DND-41 (cell line): ENCODE measurements at regions not wholly inside any gene's neighbourhood (a gene's known extent, or its start where the extent isn't known, plus 50 kb on each side); places are given as distances from the start of the nearest gene placed in this dataset.

ENCODE experiments used
- ATAC-seq: fragments of 200-7000 bp; cut with Tn5 transposase; 3 replicates; pipeline ENCODE4 v1.9.1; 2021; ENCODE audit warnings: low read depth; ENCODE audit not compliant: insufficient read depth
- DNase-seq: peaks from one replicate; pipeline ENCODE4 v3.0.0-alpha.2; 2020
- H2AFZ ChIP-seq: 2 replicates; pipeline ENCODE4 v1.6.0; 2012; ENCODE audit warnings: low read depth, low read length
- H3K27ac ChIP-seq: 2 replicates; pipeline ENCODE4 v1.5.1; 2012; ENCODE audit warnings: low read length, inconsistent platforms
- H3K27me3 ChIP-seq: fragments of 200-600 bp; sonication (generic); 2 replicates; pipeline ENCODE4 v1.6.0; 2012; ENCODE audit warnings: low read length, mild to moderate bottlenecking, inconsistent platforms; ENCODE audit not compliant: insufficient read depth, poor library complexity
- H3K36me3 ChIP-seq: 2 replicates; pipeline ENCODE4 v1.5.1; 2012; ENCODE audit warnings: low read length, inconsistent platforms; ENCODE audit not compliant: insufficient read depth
- H3K4me1 ChIP-seq: 2 replicates; pipeline ENCODE4 v1.5.1; 2012; ENCODE audit warnings: mild to moderate bottlenecking, low read length; ENCODE audit not compliant: insufficient read depth
- H3K4me2 ChIP-seq: 2 replicates; pipeline ENCODE4 v1.6.0; 2012; ENCODE audit warnings: mild to moderate bottlenecking, moderate library complexity, low read length, inconsistent platforms; ENCODE audit not compliant: insufficient read depth
- H3K4me3 ChIP-seq, 2 experiments: fragments of 200-600 bp in 1 of 2; shearing (Covaris generic) in 1 of 2; 2 replicates each; pipeline ENCODE4 v1.5.1; 2012 to 2016; ENCODE audit warnings: inconsistent platforms in 2 of 2, low read length in 2 of 2, mild to moderate bottlenecking in 2 of 2, low read depth in 1 of 2, moderate library complexity in 1 of 2
- H3K79me2 ChIP-seq: 2 replicates; pipeline ENCODE4 v1.6.0; 2012; ENCODE audit warnings: low read length, inconsistent platforms; ENCODE audit not compliant: insufficient read depth
- H3K9ac ChIP-seq: 2 replicates; pipeline ENCODE4 v1.6.0; 2012; ENCODE audit warnings: low read depth, mild to moderate bottlenecking, inconsistent platforms, low read length, moderate library complexity
- H3K9me3 ChIP-seq: 2 replicates; pipeline ENCODE4 v1.5.1; 2012; ENCODE audit warnings: low read length, moderate library complexity, mild to moderate bottlenecking, inconsistent platforms; ENCODE audit not compliant: insufficient read depth, severe bottlenecking
- H4K20me1 ChIP-seq: 2 replicates; pipeline ENCODE4 v1.6.0; 2012; ENCODE audit warnings: low read length; ENCODE audit not compliant: insufficient read depth
- CTCF ChIP-seq: IDR thresholded peaks from 2 replicates; pipeline ENCODE4 v1.5.1; 2012; ENCODE audit warnings: borderline replicate concordance, low read length, moderate library complexity, mild to moderate bottlenecking; ENCODE audit not compliant: poor library complexity, severe bottlenecking; ENCODE audit errors: extremely low read depth
- EZH2 ChIP-seq: IDR thresholded peaks from 3 replicates; pipeline ENCODE4 v1.6.1; 2012; ENCODE audit warnings: borderline replicate concordance, low read depth, mild to moderate bottlenecking, moderate library complexity, low read length, inconsistent platforms; ENCODE audit not compliant: severe bottlenecking

DNA sequence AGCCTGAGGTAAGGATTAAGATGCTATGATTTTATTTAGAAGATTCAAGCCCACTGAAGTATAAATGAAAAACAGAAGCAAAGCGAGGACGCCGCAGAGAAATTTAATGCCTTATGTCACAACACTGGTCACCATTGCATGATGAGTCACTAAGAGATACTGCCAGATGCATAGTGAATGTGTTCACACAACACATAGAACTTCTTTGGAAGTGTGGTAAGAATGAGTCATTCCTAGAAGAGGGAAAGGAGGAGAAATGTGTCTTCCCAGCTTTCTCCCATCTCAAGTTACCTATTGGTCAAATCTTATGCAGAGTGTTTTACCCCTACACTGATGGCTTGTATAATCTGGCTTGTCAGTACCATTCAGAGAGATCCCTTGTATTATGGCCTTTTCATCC is 465.3 kb upstream of the ARRDC3 start:
- H3K9ac ChIP-seq: no peak overlapping the region
- H3K27me3 ChIP-seq: no peaks in the 10 kb centered on the region
- H3K9me3 ChIP-seq: no peaks in the 10 kb centered on the region
- no peak for ATAC-seq
- no peaks in the 10 kb centered on the region for H3K4me1 ChIP-seq
- H3K36me3 ChIP-seq: no peaks in the 10 kb centered on the region
- TF ChIP-seq CTCF (no peak), EZH2 (no peak)
- no peaks in the 10 kb centered on the region for H3K79me2 ChIP-seq
- H3K4me2 ChIP-seq: no peak overlapping the region
- H2AFZ ChIP-seq: no peak overlapping the region
- no peak for DNase-seq
- no peak overlapping the region for H3K4me3 ChIP-seq
- H3K27ac ChIP-seq: no peak overlapping the region
- H4K20me1 ChIP-seq: no peaks in the 10 kb centered on the region

GRCh38 chr5:91841423-91841822 is 458.3 kb upstream of the ARRDC3 start:
- no peaks in the 10 kb centered on the region for H3K4me1 ChIP-seq
- H3K9ac ChIP-seq: no peak overlapping the region
- DNase-seq: no peak
- H4K20me1 ChIP-seq: no peaks in the 10 kb centered on the region
- no peaks in the 10 kb centered on the region for H3K36me3 ChIP-seq
- no peak overlapping the region for H2AFZ ChIP-seq
- H3K79me2 ChIP-seq: no peaks in the 10 kb centered on the region
- no peaks in the 10 kb centered on the region for H3K27me3 ChIP-seq
- no peak overlapping the region for H3K27ac ChIP-seq
- ATAC-seq: no peak
- TF ChIP-seq CTCF (no peak), EZH2 (no peak)
- H3K4me2 ChIP-seq: no peak overlapping the region
- H3K9me3 ChIP-seq: no peaks in the 10 kb centered on the region
- no peak overlapping the region for H3K4me3 ChIP-seq

- H3K27ac ChIP-seq: no peak overlapping the region
- H3K4me2 ChIP-seq: no peak overlapping the region
- H3K9me3 ChIP-seq: no peaks in the 10 kb centered on the region
- DNase-seq (no peak), ATAC-seq (no peak)
- H4K20me1 ChIP-seq: no peaks in the 10 kb centered on the region
- TF ChIP-seq CTCF: no peak
- TF ChIP-seq EZH2: no peak
- H3K4me1 ChIP-seq: no peaks in the 10 kb centered on the region
- H3K27me3 ChIP-seq: no peaks in the 10 kb centered on the region
- H3K36me3 ChIP-seq: no peaks in the 10 kb centered on the region
- H3K79me2 ChIP-seq: no peaks in the 10 kb centered on the region
- H2AFZ ChIP-seq: no peak overlapping the region
- no peak overlapping the region for H3K9ac ChIP-seq
- no peak overlapping the region for H3K4me3 ChIP-seq
These were observed 457.3 kb upstream of the ARRDC3 start for GRCh38 chr5:91840412-91840811.

DNA sequence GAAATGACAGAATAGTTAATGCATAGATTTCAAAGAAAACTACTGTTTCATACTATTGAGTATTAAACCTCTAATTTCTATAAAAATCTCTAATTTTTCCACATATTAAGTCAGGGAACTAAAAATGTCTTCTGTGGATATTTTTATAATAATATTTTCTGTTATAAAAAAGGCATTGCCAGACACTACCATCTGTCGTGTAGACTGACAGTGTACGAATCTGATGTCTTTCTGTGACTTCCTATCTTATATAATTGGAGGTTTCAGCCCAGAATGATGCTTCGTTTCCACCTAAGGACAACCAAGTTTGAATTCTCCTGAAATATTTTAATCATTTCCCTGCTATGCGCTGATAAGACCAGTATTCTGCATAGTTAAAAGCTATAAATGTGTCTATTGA is 456.6 kb upstream of the ARRDC3 start:
- Histone ChIP-seq H3K4me1 (no peaks in the 10 kb centered on the region), H3K9ac (no peak overlapping the region), H3K27me3 (no peaks in the 10 kb centered on the region), H2AFZ (no peak overlapping the region), H3K79me2 (no peaks in the 10 kb centered on the region), H3K4me3 (no peak overlapping the region), H3K27ac (no peak overlapping the region), H4K20me1 (no peaks in the 10 kb centered on the region), H3K4me2 (no peak overlapping the region), H3K36me3 (no peaks in the 10 kb centered on the region), H3K9me3 (no peaks in the 10 kb centered on the region)
- no peak for TF ChIP-seq EZH2
- TF ChIP-seq CTCF: no peak
- ATAC-seq (no peak), DNase-seq (no peak)
